ENCODE measurements at regions not wholly inside any gene's neighbourhood (a gene's known extent, or its start where the extent isn't known, plus 50 kb on each side); places are given as distances from the start of the nearest gene placed in this dataset.

- no peaks in the 10 kb centered on the region for H3K27me3 Mint-ChIP-seq (ENCODE audit: low read depth, unreplicated experiment)
- Histone ChIP-seq H3K36me3 (ENCODE audit: insufficient read depth, low read length) (no peaks in the 10 kb centered on the region), H3K4me2 (ENCODE audit: low read length) (no peak overlapping the region), H3K27me3 (ENCODE audit: insufficient read depth, low read length) (no peaks in the 10 kb centered on the region), H3K4me3 (ENCODE audit: insufficient read depth, low read depth, low read length) (no peak overlapping the region), H4K20me1 (ENCODE audit: insufficient read depth, low read length) (no peaks in the 10 kb centered on the region), H3K4me1 (ENCODE audit: insufficient read depth, low read length) (peaks cover 5% of the 10 kb centered on the region), H3K9me3 (ENCODE audit: insufficient read depth, low read depth, low read length) (no peaks in the 10 kb centered on the region), H3K79me2 (ENCODE audit: insufficient read depth, low read length) (no peaks in the 10 kb centered on the region), H2AFZ (ENCODE audit: low read depth, low read length) (no peak overlapping the region), H3K9ac (ENCODE audit: low read length) (no peak overlapping the region), H3K27ac (ENCODE audit: low read depth, low read length) (no peak overlapping the region)
- peaks cover 5% of the 10 kb centered on the region for H3K9me3 Mint-ChIP-seq (ENCODE audit: unreplicated experiment)
- H3K4me1 Mint-ChIP-seq (ENCODE audit: low read depth, unreplicated experiment) = peaks cover 20% of the 10 kb centered on the region
- peak overlapping the region; percentile 93 for H3K27ac Mint-ChIP-seq (ENCODE audit: unreplicated experiment)
- TF ChIP-seq EZH2 (IDR thresholded peaks at IDR 0.05; ENCODE audit: insufficient read depth, low read length) (no peak), CTCF (IDR thresholded peaks at IDR 0.05; ENCODE audit: insufficient read depth, low read depth, low read length) (no peak)
- H3K4me3 Mint-ChIP-seq (ENCODE audit: unreplicated experiment) = no peak overlapping the region
- no peaks in the 10 kb centered on the region for H3K36me3 Mint-ChIP-seq (ENCODE audit: low read depth, unreplicated experiment)
- DNase-seq (ENCODE audit: low read depth) (no peak), FAIRE-seq (no peak)
Observed at GRCh38 chr3:154887869-154888268, 192.2 kb upstream of the MME start.

GRCh38 chr3:154886437-154886836 is 193.7 kb upstream of the MME start:
- Histone ChIP-seq H3K27me3 (ENCODE audit: insufficient read depth, low read length) (no peaks in the 10 kb centered on the region), H2AFZ (ENCODE audit: low read depth, low read length) (no peak overlapping the region), H3K4me2 (ENCODE audit: low read length) (peak overlapping the region; percentile 48), H3K27ac (ENCODE audit: low read depth, low read length) (peak overlapping the region; percentile 86), H4K20me1 (ENCODE audit: insufficient read depth, low read length) (no peaks in the 10 kb centered on the region), H3K4me3 (ENCODE audit: insufficient read depth, low read depth, low read length) (no peak overlapping the region), H3K79me2 (ENCODE audit: insufficient read depth, low read length) (no peaks in the 10 kb centered on the region), H3K9ac (ENCODE audit: low read length) (peak overlapping the region; percentile 52), H3K4me1 (ENCODE audit: insufficient read depth, low read length) (peaks cover 5% of the 10 kb centered on the region), H3K9me3 (ENCODE audit: insufficient read depth, low read depth, low read length) (no peaks in the 10 kb centered on the region), H3K36me3 (ENCODE audit: insufficient read depth, low read length) (no peaks in the 10 kb centered on the region)
- TF ChIP-seq CTCF (IDR thresholded peaks at IDR 0.05; ENCODE audit: insufficient read depth, low read depth, low read length) (no peak), EZH2 (IDR thresholded peaks at IDR 0.05; ENCODE audit: insufficient read depth, low read length) (no peak)
- FAIRE-seq (peak; percentile 94), DNase-seq (ENCODE audit: low read depth) (peak; percentile 97)
- Mint-ChIP-seq H3K4me1 (ENCODE audit: low read depth, unreplicated experiment) (peaks cover 20% of the 10 kb centered on the region), H3K27ac (ENCODE audit: unreplicated experiment) (peak overlapping the region; percentile 93), H3K4me3 (ENCODE audit: unreplicated experiment) (no peak overlapping the region), H3K36me3 (ENCODE audit: low read depth, unreplicated experiment) (no peaks in the 10 kb centered on the region), H3K27me3 (ENCODE audit: low read depth, unreplicated experiment) (no peaks in the 10 kb centered on the region), H3K9me3 (ENCODE audit: unreplicated experiment) (peaks cover 5% of the 10 kb centered on the region)

GRCh38 chr3:154885418-154885817 is 194.7 kb upstream of the MME start:
- peak overlapping the region; percentile 93 for H3K27ac Mint-ChIP-seq (ENCODE audit: unreplicated experiment)
- no peaks in the 10 kb centered on the region for H3K27me3 Mint-ChIP-seq (ENCODE audit: low read depth, unreplicated experiment)
- no peak overlapping the region for H3K4me3 Mint-ChIP-seq (ENCODE audit: unreplicated experiment)
- Histone ChIP-seq H3K4me2 (ENCODE audit: low read length) (no peak overlapping the region), H3K4me1 (ENCODE audit: insufficient read depth, low read length) (peaks cover 5% of the 10 kb centered on the region), H2AFZ (ENCODE audit: low read depth, low read length) (no peak overlapping the region), H3K36me3 (ENCODE audit: insufficient read depth, low read length) (no peaks in the 10 kb centered on the region), H4K20me1 (ENCODE audit: insufficient read depth, low read length) (no peaks in the 10 kb centered on the region), H3K9me3 (ENCODE audit: insufficient read depth, low read depth, low read length) (no peaks in the 10 kb centered on the region), H3K27ac (ENCODE audit: low read depth, low read length) (peak overlapping the region; percentile 75), H3K4me3 (ENCODE audit: insufficient read depth, low read depth, low read length) (no peak overlapping the region), H3K9ac (ENCODE audit: low read length) (no peak overlapping the region), H3K27me3 (ENCODE audit: insufficient read depth, low read length) (no peaks in the 10 kb centered on the region), H3K79me2 (ENCODE audit: insufficient read depth, low read length) (no peaks in the 10 kb centered on the region)
- no peak for DNase-seq (ENCODE audit: low read depth)
- peaks cover 7% of the 10 kb centered on the region for H3K9me3 Mint-ChIP-seq (ENCODE audit: unreplicated experiment)
- H3K36me3 Mint-ChIP-seq (ENCODE audit: low read depth, unreplicated experiment) = no peaks in the 10 kb centered on the region
- FAIRE-seq = no peak
- peaks cover 20% of the 10 kb centered on the region for H3K4me1 Mint-ChIP-seq (ENCODE audit: low read depth, unreplicated experiment)
- TF ChIP-seq CTCF (IDR thresholded peaks at IDR 0.05; ENCODE audit: insufficient read depth, low read depth, low read length) = no peak
- no peak for TF ChIP-seq EZH2 (IDR thresholded peaks at IDR 0.05; ENCODE audit: insufficient read depth, low read length)

Measured in astrocyte (in vitro differentiated cells and primary cell).